AG10803 (cell line): ENCODE measurements at regions not wholly inside any gene's neighbourhood (a gene's known extent, or its start where the extent isn't known, plus 50 kb on each side); places are given as distances from the start of the nearest gene placed in this dataset.

Experiments used
- DNase-seq: peaks from one replicate; pipeline ENCODE4 v3.0.0; 2010; ENCODE audit warnings: low read depth
- H3K4me3 ChIP-seq: 2 replicates; pipeline ENCODE4 v1.5.1; 2011; ENCODE audit warnings: mild to moderate bottlenecking, low read length, control low read depth
- CTCF ChIP-seq: conservative IDR thresholded peaks from 2 replicates; pipeline ENCODE4 v1.5.1; 2011; ENCODE audit warnings: mild to moderate bottlenecking, low read length, control low read depth, inconsistent platforms

GRCh38 chr3:182487143-182487542, 306.2 kb upstream of the ATP11B start:
- no peak for TF ChIP-seq CTCF
- no peak for DNase-seq
- H3K4me3 ChIP-seq, result no peak overlapping the region

GRCh38 chr3:182487611-182488010, 305.7 kb upstream of the ATP11B start:
- DNase-seq, result no peak
- H3K4me3 ChIP-seq, result no peak overlapping the region
- TF ChIP-seq CTCF, result no peak

- H3K4me3 ChIP-seq, result no peak overlapping the region
- DNase-seq, result peak; percentile 4
- TF ChIP-seq CTCF, result peak; percentile 27; the same call in 1 of the 2 replicates
Observed at GRCh38 chr3:182490596-182491491, 302.5 kb upstream of the ATP11B start.

- no peak for DNase-seq
- H3K4me3 ChIP-seq, result no peak overlapping the region
- TF ChIP-seq CTCF, result no peak
Observed at GRCh38 chr3:182491577-182491976, 301.7 kb upstream of the ATP11B start.

DNA sequence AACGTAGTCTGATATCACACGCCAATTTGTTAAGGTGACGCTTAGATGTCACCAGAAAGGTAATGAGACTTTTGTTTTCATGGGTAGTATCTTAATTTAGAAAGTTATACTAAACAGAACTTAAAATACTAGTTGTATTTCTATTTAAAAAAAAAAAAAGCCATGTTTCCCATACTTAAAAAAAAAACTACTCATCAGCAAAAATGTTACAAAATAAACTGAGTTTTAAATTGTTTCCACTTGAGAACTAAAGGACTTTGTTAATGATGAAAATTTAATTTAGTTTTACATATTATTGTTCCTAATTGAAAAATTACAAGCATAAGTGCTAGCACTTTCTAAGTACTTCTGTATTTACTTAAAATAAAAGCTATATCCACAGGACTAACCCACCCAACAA, 300.8 kb upstream of the ATP11B start:
- H3K4me3 ChIP-seq, result no peak overlapping the region
- TF ChIP-seq CTCF, result no peak
- no peak for DNase-seq

GRCh38 chr3:182500289-182500688, 293.0 kb upstream of the ATP11B start:
- H3K4me3 ChIP-seq, result no peak overlapping the region
- no peak for DNase-seq
- no peak for TF ChIP-seq CTCF

DNA sequence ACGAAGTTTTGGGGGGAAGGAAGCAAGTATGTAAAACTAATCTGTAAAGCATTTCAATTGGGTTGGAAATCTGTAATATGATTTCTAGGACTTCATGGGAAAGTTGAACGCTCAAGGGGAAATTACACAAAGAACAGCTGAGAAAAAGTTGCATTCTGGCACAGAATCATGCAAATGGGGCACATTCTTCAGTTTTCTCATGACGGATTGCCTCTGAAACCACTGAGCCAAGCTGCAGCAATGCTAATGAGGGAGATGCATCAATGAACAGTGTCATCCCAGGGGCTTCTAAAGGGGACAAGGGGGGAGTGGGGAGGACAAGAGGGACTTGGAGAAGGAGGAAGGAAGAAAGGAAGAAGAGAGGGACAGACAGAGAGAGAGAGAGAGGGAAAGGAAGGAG, 291.4 kb upstream of the ATP11B start:
- no peak overlapping the region for H3K4me3 ChIP-seq
- no peak for DNase-seq
- TF ChIP-seq CTCF, result no peak
